Stimulated activated naive CD8-positive, alpha-beta T cell treated with anti-CD3 and anti-CD28 coated beads, Interleukin-15, amount 100 ng/mL, for 72 hours (primary cell): ENCODE measurements at regions not wholly inside any gene's neighbourhood (a gene's known extent, or its start where the extent isn't known, plus 50 kb on each side); places are given as distances from the start of the nearest gene placed in this dataset.
"Not testable (repeated sequence)": the region's sequence is repeated elsewhere in the genome, so short reads cannot be mapped to it uniquely, and the experiment has no call there.

ENCODE experiments used
- ATAC-seq: fragments of 150-1000 bp; cut with Tn5 transposase; 2 replicates; pipeline ENCODE4 v1.10.0; 2021; ENCODE audit warnings: mild to moderate bottlenecking, moderate library complexity
- DNase-seq, 2 donors: peaks; one replicate each; pipeline ENCODE4 v3.0.0; 2021 to 2022
- H3K27ac Mint-ChIP-seq, 2 donors: one replicate each; pipeline ENCODE4 v1.8.0; 2022; ENCODE audit warnings: mild to moderate bottlenecking in 2 of 2, mixed read lengths in 2 of 2, moderate library complexity in 2 of 2
- H3K27me3 Mint-ChIP-seq: one replicate; pipeline ENCODE4 v1.8.0; 2022; ENCODE audit warnings: mixed read lengths
- H3K4me1 Mint-ChIP-seq: one replicate; pipeline ENCODE4 v1.8.0; 2022; ENCODE audit warnings: mild to moderate bottlenecking, mixed read lengths
- H3K4me3 Mint-ChIP-seq, 2 donors: one replicate each; pipeline ENCODE4 v1.8.0; 2022; ENCODE audit warnings: mild to moderate bottlenecking in 2 of 2, mixed read lengths in 2 of 2, moderate library complexity in 1 of 2
- H3K9me3 Mint-ChIP-seq, 2 donors: one replicate each; pipeline ENCODE4 v1.8.0; 2022; ENCODE audit warnings: mixed read lengths in 2 of 2

- no peaks in the 10 kb centered on the region for H3K27me3 Mint-ChIP-seq
These were observed 82.2 kb downstream of the FZD1 start for GRCh38 chr7:91346426-91346825.

GRCh38 chr7:91347290-91347689, 83.1 kb downstream of the FZD1 start:
- ATAC-seq: no peak
- Mint-ChIP-seq H3K27me3 (no peaks in the 10 kb centered on the region), H3K27ac (no peak overlapping the region), H3K9me3 (no peaks in the 10 kb centered on the region), H3K4me3 (no peak overlapping the region), H3K4me1 (no peaks in the 10 kb centered on the region)
- no peak for DNase-seq

More at GRCh38 chr7:91346426-91346825, 82.2 kb downstream of the FZD1 start:
- H3K9me3 Mint-ChIP-seq: peaks cover 0 to under 1% of the 10 kb centered on the region in 2 donors
- H3K27ac Mint-ChIP-seq: no peak overlapping the region
- no peak overlapping the region for H3K4me3 Mint-ChIP-seq
- ATAC-seq: no peak
- no peak for DNase-seq
- no peaks in the 10 kb centered on the region for H3K4me1 Mint-ChIP-seq

- no peaks in the 10 kb centered on the region for H3K9me3 Mint-ChIP-seq
- no peak for DNase-seq
These were observed 84.5 kb downstream of the FZD1 start for GRCh38 chr7:91348711-91349110.

GRCh38 chr7:91351374-91351773, 87.1 kb downstream of the FZD1 start:
- Mint-ChIP-seq H3K4me3 (no peak overlapping the region), H3K27ac (no peak overlapping the region), H3K9me3 (no peaks in the 10 kb centered on the region), H3K4me1 (no peaks in the 10 kb centered on the region), H3K27me3 (no peaks in the 10 kb centered on the region)
- ATAC-seq (no peak), DNase-seq (no peak)

More at GRCh38 chr7:91348711-91349110, 84.5 kb downstream of the FZD1 start:
- H3K4me1 Mint-ChIP-seq: no peaks in the 10 kb centered on the region
- peak overlapping the region in 1 of 2 donors; percentile 20 for H3K27ac Mint-ChIP-seq
- ATAC-seq: no peak
- H3K27me3 Mint-ChIP-seq: no peaks in the 10 kb centered on the region
- H3K4me3 Mint-ChIP-seq: no peak overlapping the region

DNA sequence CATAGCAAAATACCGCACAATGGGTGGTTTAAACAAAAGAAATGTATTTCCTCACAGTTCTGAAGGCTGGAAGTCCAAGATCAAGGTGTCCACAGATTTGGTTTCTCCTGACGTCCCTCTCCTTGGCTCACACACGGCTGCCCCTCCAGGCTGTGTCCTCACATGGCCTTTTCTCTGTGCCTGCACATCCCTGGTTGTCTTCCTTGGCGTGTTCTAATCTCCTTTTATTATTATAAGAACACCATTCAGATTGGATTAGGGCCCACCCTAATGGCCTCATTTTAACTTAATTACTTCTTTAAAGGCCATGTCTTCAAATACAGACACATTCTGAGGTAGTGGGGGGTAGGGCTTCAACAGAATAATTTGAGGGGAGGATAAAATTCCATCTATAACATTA, 87.9 kb downstream of the FZD1 start:
- ATAC-seq (no peak), DNase-seq (no peak)
- Mint-ChIP-seq H3K27ac (no peak overlapping the region), H3K4me3 (no peak overlapping the region), H3K9me3 (no peaks in the 10 kb centered on the region), H3K27me3 (no peaks in the 10 kb centered on the region), H3K4me1 (no peaks in the 10 kb centered on the region)

DNA sequence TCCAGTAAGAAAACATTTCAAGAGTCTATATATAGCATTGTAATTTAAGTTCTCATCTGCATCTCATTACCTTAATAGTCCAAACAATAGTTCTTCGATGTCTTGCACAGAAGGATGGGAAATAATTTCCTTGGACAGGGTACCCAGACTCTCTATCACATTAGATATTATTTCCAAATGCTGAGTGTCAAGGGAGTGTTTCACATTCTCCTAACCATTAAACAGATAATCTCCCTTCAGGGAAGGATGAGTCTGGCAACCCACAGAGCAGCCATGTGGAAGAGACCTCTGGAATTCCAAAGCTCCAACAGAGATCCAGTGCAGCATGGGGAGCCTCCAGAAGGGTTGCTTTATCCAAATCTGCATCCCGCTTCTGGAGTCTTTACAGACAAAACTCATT, 89.6 kb downstream of the FZD1 start:
- ATAC-seq: no peak
- Mint-ChIP-seq H3K4me3 (no peak overlapping the region), H3K27ac (no peak overlapping the region), H3K9me3 (no peaks in the 10 kb centered on the region), H3K27me3 (no peaks in the 10 kb centered on the region), H3K4me1 (no peaks in the 10 kb centered on the region)
- no peak for DNase-seq

- no peaks in the 10 kb centered on the region for H3K9me3 Mint-ChIP-seq
- no peak overlapping the region for H3K4me3 Mint-ChIP-seq
- H3K4me1 Mint-ChIP-seq: no peaks in the 10 kb centered on the region
- ATAC-seq (no peak), DNase-seq (no peak)
- H3K27ac Mint-ChIP-seq: no peak overlapping the region
- no peaks in the 10 kb centered on the region for H3K27me3 Mint-ChIP-seq
These were observed 91.6 kb downstream of the FZD1 start for GRCh38 chr7:91355695-91356435.

GRCh38 chr7:91356915-91357314, 92.7 kb downstream of the FZD1 start:
- DNase-seq (no peak), ATAC-seq (no peak)
- no peak overlapping the region for H3K27ac Mint-ChIP-seq
- H3K9me3 Mint-ChIP-seq: no peaks in the 10 kb centered on the region
- peaks cover 5% of the 10 kb centered on the region for H3K27me3 Mint-ChIP-seq
- no peak overlapping the region for H3K4me3 Mint-ChIP-seq
- H3K4me1 Mint-ChIP-seq: no peaks in the 10 kb centered on the region

- Mint-ChIP-seq H3K9me3 (no peaks in the 10 kb centered on the region), H3K27me3 (peaks cover 7% of the 10 kb centered on the region), H3K27ac (no peak overlapping the region), H3K4me1 (no peaks in the 10 kb centered on the region), H3K4me3 (no peak overlapping the region)
- DNase-seq: no peak
- no peak for ATAC-seq
These were observed 93.1 kb downstream of the FZD1 start for GRCh38 chr7:91357379-91357778.

- no peaks in the 10 kb centered on the region for H3K4me1 Mint-ChIP-seq
- ATAC-seq: no peak
- DNase-seq: no peak
- H3K9me3 Mint-ChIP-seq: no peaks in the 10 kb centered on the region
- no peak overlapping the region for H3K4me3 Mint-ChIP-seq
- no peak overlapping the region for H3K27ac Mint-ChIP-seq
- H3K27me3 Mint-ChIP-seq: peaks cover 7% of the 10 kb centered on the region
These were observed 93.7 kb downstream of the FZD1 start for GRCh38 chr7:91357901-91358300.

DNA sequence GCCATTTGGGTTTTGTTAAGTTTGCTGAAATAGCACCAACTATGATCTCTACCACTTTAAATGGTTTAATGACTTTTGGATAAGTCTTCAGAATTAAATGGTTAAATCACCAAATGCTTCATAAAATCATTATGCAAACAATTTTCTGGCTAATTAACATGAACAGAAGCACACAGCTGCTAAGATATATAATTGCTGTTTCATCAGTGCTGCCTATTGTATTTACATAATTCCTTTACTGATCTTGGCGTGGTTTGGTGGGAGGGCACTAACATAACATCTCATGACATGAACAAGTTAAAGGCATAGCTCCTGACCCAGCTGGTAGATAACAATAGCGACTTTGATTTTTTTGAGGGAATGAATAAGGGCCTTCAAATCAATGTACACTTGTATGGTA, 94.1 kb downstream of the FZD1 start:
- DNase-seq (no peak), ATAC-seq (no peak)
- Mint-ChIP-seq H3K4me3 (no peak overlapping the region), H3K27ac (no peak overlapping the region), H3K4me1 (no peaks in the 10 kb centered on the region), H3K27me3 (peaks cover 7% of the 10 kb centered on the region), H3K9me3 (no peaks in the 10 kb centered on the region)

- H3K4me1 Mint-ChIP-seq, H3K4me3 Mint-ChIP-seq: not testable (repeated sequence)
These were observed 100.9 kb downstream of the FZD1 start for GRCh38 chr7:91365097-91365496.

GRCh38 chr7:91366091-91366490, 101.9 kb downstream of the FZD1 start:
- no peak for DNase-seq
- peaks cover 7% of the 10 kb centered on the region for H3K27me3 Mint-ChIP-seq
- H3K4me1 Mint-ChIP-seq: no peaks in the 10 kb centered on the region
- no peak for ATAC-seq
- peaks cover 0 to 5% of the 10 kb centered on the region in 2 donors for H3K9me3 Mint-ChIP-seq
- H3K27ac Mint-ChIP-seq: no peak overlapping the region
- H3K4me3 Mint-ChIP-seq: no peak overlapping the region

More at GRCh38 chr7:91365097-91365496, 100.9 kb downstream of the FZD1 start:
- not testable (repeated sequence) for H3K9me3 Mint-ChIP-seq, DNase-seq, H3K27ac Mint-ChIP-seq, ATAC-seq, H3K27me3 Mint-ChIP-seq

- Mint-ChIP-seq H3K4me3 (no peak overlapping the region), H3K9me3 (peaks cover 0 to 5% of the 10 kb centered on the region in 2 donors), H3K4me1 (no peaks in the 10 kb centered on the region), H3K27ac (no peak overlapping the region), H3K27me3 (no peaks in the 10 kb centered on the region)
- ATAC-seq: no peak
- DNase-seq: no peak
These were observed 103.8 kb downstream of the FZD1 start for GRCh38 chr7:91367812-91368578.

GRCh38 chr7:91372323-91372722, 108.1 kb downstream of the FZD1 start:
- no peak overlapping the region for H3K4me3 Mint-ChIP-seq
- no peak for DNase-seq
- H3K9me3 Mint-ChIP-seq: peaks cover 2 to 5% of the 10 kb centered on the region in 2 donors
- no peaks in the 10 kb centered on the region for H3K27me3 Mint-ChIP-seq
- no peak overlapping the region for H3K27ac Mint-ChIP-seq
- no peak for ATAC-seq
- H3K4me1 Mint-ChIP-seq: no peaks in the 10 kb centered on the region

GRCh38 chr7:91373111-91373800, 109.0 kb downstream of the FZD1 start:
- Mint-ChIP-seq H3K4me1 (no peaks in the 10 kb centered on the region), H3K27ac (no peak overlapping the region), H3K9me3 (peaks cover 5 to 7% of the 10 kb centered on the region in 2 donors), H3K4me3 (no peak overlapping the region), H3K27me3 (no peaks in the 10 kb centered on the region)
- ATAC-seq: no peak
- no peak for DNase-seq
